Endothelial cell of umbilical vein (primary cell): ENCODE measurements at regions not wholly inside any gene's neighbourhood (a gene's known extent, or its start where the extent isn't known, plus 50 kb on each side); places are given as distances from the start of the nearest gene placed in this dataset.

Experiments
- EZH2 ChIP-seq: IDR thresholded peaks from 2 replicates; pipeline ENCODE4 v1.6.1; 2012; ENCODE audit warnings: borderline replicate concordance, low read depth, mild to moderate bottlenecking, moderate library complexity, low read length, inconsistent platforms; ENCODE audit not compliant: severe bottlenecking
- FOS ChIP-seq: IDR thresholded peaks from 2 replicates; pipeline ENCODE4 v1.6.1; 2011; ENCODE audit warnings: mild to moderate bottlenecking, low read length, moderate library complexity, borderline replicate concordance; ENCODE audit not compliant: insufficient read depth
- GATA2 ChIP-seq: IDR thresholded peaks from 2 replicates; pipeline ENCODE4 v1.7.0; 2011; ENCODE audit warnings: low read depth, mild to moderate bottlenecking, moderate library complexity, mixed read lengths, low read length; ENCODE audit not compliant: insufficient read length, insufficient read depth
- MYC ChIP-seq: IDR thresholded peaks from one replicate; pipeline ENCODE4 v1.6.1; 2011; ENCODE audit warnings: mild to moderate bottlenecking, low read depth, low read length
- POLR2A ChIP-seq: IDR thresholded peaks from 2 replicates; pipeline ENCODE4 v1.6.1; 2012; ENCODE audit warnings: low read depth, mild to moderate bottlenecking, control low read depth, low read length
- POLR2AphosphoS5 ChIP-seq: IDR thresholded peaks from 2 replicates; pipeline ENCODE4 v1.6.1; 2012; ENCODE audit warnings: low read depth, mild to moderate bottlenecking, control low read depth, low read length, moderate library complexity; ENCODE audit not compliant: insufficient read depth
- TF ChIP-seq, protein P1 (sequence below), 2 donors: IDR thresholded peaks; 1 replicate in 1 of 2; 2 replicates in 1 of 2; pipeline ENCODE4 v1.5.1; 2011; ENCODE audit warnings: low read length in 2 of 2, mild to moderate bottlenecking in 2 of 2, moderate library complexity in 2 of 2, control low read depth in 1 of 2, inconsistent platforms in 1 of 2, low read depth in 1 of 2; ENCODE audit not compliant: insufficient read depth in 1 of 2; ENCODE audit errors: extremely low read depth in 1 of 2
- TF ChIP-seq, protein P2 (sequence below): IDR thresholded peaks from 2 replicates; pipeline ENCODE4 v1.6.1; 2011; ENCODE audit not compliant: insufficient read depth, insufficient read length

DNA sequence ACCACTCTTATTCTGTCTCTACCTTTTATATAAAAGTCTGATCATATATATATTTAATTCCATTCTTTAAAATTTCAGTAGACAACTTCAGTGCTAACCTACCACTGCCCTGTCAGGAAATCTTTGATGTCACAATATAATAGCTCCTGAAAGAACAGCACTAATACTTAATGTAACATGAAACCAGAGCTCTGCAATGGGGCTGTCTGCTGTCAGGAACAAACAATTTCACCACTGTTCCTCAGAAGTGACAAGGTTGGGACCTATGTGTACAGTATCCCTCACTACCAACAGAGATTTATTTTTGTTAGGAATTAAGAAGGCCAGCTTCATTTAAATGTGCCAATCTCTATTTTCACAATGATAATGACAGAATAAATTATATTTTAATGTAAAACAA is 165.5 kb upstream of the C11orf58 start:
- TF ChIP-seq, protein P1, sequence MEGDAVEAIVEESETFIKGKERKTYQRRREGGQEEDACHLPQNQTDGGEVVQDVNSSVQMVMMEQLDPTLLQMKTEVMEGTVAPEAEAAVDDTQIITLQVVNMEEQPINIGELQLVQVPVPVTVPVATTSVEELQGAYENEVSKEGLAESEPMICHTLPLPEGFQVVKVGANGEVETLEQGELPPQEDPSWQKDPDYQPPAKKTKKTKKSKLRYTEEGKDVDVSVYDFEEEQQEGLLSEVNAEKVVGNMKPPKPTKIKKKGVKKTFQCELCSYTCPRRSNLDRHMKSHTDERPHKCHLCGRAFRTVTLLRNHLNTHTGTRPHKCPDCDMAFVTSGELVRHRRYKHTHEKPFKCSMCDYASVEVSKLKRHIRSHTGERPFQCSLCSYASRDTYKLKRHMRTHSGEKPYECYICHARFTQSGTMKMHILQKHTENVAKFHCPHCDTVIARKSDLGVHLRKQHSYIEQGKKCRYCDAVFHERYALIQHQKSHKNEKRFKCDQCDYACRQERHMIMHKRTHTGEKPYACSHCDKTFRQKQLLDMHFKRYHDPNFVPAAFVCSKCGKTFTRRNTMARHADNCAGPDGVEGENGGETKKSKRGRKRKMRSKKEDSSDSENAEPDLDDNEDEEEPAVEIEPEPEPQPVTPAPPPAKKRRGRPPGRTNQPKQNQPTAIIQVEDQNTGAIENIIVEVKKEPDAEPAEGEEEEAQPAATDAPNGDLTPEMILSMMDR (IDR thresholded peaks at IDR 0.05; ENCODE audit: extremely low read depth in 1 of 2, insufficient read depth in 1 of 2, low read depth in 1 of 2, low read length in 2 of 2): no peak
- no peak for TF ChIP-seq POLR2A
- TF ChIP-seq, protein P2, sequence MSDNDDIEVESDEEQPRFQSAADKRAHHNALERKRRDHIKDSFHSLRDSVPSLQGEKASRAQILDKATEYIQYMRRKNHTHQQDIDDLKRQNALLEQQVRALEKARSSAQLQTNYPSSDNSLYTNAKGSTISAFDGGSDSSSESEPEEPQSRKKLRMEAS: no peak
- TF ChIP-seq POLR2AphosphoS5: no peak
- no peak for TF ChIP-seq EZH2
- TF ChIP-seq FOS: no peak
- TF ChIP-seq GATA2: no peak
- no peak for TF ChIP-seq MYC
